Fibroblast of upper back skin (primary cell): ENCODE measurements at regions not wholly inside any gene's neighbourhood (a gene's known extent, or its start where the extent isn't known, plus 50 kb on each side); places are given as distances from the start of the nearest gene placed in this dataset.

ENCODE experiments used
- DNase-seq: peaks from one replicate; pipeline ENCODE4 v3.0.0-alpha.2; 2013

- no peak for DNase-seq
Observed at GRCh38 chr4:59086410-59086809, 1976.2 kb upstream of the IGFBP7 start.

GRCh38 chr4:59091146-59092142 is 1981.3 kb upstream of the IGFBP7 start:
- no peak for DNase-seq

DNA sequence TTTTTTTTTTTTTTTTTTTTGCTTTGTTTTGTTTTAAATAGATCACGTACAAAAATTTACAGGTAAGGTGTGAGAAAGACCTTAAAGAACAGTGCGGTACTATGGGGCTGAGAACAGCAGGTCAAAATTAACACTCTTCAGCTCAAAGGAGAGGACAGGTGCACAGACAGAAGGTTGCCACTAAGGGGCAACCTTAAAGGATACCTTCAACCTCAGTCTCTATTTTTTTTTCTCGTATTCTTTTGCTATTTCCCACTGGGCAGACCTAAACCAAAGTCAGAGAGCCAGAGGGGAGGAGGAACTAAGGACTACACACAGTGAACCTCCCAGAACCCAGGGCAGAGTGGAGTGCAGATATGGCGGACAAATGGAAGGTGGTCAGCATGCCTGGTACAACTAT is 1984.3 kb upstream of the IGFBP7 start:
- no peak for DNase-seq

- no peak for DNase-seq
Observed at GRCh38 chr4:59102311-59102710, 1992.1 kb upstream of the IGFBP7 start.

DNA sequence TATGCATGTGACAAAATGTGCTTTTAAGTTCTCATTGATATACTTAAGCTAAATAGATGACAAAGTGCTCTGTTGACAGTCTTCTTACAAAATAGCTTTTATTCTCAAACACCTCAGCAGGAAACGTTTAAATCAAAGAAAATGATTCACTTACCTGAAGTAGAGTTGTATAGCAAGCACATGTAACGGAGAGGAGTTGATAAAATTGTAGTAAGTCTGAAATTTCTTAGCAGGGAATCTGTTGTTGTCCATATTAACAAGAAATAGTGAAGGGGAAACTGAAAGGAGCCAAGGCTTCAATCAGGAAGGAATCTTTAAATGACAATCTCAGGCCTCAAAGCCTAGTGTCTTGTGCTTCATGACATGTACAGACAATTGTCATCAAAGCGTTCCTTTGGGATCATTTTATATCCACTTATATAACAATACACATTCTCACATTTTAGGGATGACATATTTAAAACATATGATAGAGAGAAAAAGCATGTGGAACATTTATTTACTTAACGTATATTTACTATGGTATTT is 2010.2 kb upstream of the IGFBP7 start:
- DNase-seq = no peak

DNA sequence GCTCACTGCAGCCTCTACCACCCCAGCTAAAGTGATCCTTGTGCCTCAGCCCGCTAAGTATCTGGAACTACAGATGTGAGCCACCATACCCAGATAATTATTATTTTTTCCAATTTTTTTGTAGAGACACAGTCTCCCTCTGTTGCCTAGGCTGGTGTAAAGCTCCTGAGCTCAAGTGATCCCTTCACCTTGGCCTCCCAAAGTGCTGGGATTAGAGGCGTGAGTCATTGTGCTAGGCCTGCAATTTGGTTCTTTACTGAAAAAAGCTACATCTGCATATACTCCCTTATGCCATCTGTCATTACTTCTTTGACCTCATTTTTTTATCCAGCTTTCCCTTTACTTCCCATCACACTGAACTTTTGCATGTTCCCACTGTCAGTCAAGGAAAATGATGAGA is 2012.4 kb upstream of the IGFBP7 start:
- DNase-seq = no peak

DNA sequence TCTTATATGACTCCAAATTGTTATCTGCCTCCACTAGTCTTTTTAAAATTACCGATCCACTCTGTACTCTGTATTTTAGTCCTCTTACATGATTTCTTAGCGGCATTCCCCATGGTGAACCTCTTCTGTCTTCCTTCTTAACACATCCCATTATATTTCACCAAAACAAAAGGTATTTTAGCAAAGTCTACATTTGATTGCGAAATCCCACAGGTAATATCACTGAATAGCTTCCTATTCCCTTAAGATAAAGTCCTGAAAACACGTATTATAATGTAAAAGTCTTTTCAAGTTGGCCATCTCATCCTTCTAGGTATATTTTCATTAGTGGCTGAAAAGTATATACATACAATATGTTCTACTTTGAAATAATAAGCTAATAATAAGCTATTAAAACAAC is 2016.0 kb upstream of the IGFBP7 start:
- no peak for DNase-seq

DNA sequence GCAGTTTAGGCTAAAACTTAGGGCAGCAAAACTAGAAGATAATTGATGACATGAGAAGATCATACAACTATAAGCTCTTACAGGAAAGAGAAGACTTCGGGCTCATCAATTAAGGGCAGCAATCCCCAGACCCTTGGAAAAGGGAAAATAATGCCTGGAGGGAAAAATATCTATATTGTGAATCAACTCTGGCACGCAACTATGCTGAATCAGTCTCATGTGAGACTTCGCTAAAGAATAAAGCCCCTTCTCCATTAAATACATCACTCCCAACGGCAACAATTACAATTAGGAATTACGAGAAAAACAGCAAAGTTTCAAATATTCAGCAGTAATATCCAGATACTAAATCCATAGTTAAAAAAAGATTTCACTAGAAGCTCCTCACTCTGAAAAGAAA is 2016.8 kb upstream of the IGFBP7 start:
- no peak for DNase-seq

- DNase-seq = no peak
Observed at GRCh38 chr4:59127743-59128142, 2017.6 kb upstream of the IGFBP7 start.

DNA sequence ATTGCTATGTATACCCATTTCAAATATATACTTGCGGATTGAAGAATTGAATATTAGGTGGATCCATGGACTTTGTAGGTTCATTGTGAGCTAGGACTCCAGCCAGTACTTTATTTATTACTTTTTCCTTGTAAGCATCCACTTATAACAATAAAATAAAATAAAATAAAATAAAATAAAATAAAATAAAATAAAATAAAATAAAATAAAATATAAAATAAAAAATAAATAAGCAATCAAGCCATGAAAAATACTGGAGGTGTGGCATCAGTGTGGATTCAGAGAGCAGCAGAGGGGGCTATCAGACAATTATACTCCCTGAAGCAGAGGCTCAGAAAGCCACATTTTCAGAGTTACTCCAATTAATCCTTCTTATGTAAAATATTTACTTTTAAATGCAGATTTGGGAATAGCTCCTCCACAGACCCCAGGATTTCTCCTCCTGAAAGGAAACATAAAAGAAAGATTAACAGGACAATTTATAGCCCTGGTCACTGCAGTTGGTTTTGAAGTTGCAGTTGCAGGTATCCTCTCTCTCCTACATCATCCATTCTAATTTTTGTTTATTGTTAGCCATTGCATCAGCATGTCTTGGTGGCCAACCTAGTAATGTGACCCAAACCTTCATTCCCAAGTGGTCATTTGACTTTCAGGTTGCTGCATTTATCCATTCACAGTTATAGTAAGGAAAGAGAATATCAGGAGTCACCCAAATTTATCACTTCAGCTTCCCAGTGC is 2025.2 kb upstream of the IGFBP7 start:
- DNase-seq = no peak

- no peak for DNase-seq
Observed at GRCh38 chr4:59161249-59161648, 2038.9 kb upstream of the ADGRL3 start.

DNA sequence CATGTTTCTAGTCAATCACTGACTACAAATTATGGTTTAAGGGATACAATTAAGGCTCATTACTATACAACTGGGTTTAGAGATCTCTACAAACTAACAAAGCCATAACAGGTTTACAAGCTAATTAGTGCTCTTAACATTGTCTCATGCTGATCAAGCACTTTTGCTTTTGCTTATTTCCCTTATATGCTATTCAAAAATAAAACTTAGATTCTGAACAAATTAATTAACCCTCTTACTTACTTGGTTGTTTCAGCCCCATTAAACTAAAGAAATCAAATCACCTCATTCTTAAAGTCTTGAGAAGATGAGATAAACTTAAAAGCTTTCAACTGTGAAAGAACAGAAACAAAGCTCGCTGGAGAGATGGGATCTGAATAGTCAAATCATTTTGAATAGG is 2024.5 kb upstream of the ADGRL3 start:
- no peak for DNase-seq

GRCh38 chr4:59179372-59179771 is 2020.8 kb upstream of the ADGRL3 start:
- no peak for DNase-seq

GRCh38 chr4:59180161-59180560 is 2020.0 kb upstream of the ADGRL3 start:
- no peak for DNase-seq

DNA sequence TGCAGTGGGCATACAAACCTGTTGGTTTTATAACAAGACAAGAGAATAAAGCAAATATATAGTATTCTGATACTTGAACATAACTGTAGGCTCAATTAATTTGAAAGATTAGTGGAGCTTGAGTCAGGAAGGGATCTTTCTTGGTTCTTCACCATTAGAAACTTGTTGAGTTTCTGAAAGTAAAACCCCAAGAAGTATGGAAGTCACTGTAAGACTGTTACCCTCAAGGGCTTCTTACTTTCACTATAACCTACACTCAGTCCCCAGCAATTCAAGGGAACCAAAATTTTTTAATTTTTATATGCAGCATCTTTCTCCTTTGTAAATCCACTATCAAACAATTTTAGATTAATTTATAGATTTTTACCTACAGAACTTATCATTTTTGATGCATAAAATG is 2019.2 kb upstream of the ADGRL3 start:
- no peak for DNase-seq

DNA sequence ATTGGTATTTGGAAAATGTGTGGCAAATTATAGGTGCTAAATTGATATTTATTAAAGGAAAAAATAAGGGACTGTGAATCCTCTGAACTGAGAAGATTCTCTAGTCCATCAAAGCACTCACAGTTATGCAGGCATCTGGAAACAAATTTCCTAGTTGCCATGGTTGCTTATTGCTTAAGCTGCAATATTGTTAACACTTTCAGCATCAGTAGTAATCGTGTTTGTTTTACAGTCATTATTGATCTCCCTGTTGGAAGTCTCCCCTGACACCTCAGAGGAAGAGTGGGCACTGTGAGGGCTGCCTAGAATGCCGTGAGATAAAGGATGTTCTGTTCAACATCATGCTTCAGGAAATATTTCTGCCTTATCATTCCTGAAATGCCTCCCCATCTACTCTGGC is 2004.3 kb upstream of the ADGRL3 start:
- DNase-seq = no peak

- DNase-seq = peak; percentile 1
Observed at GRCh38 chr4:59200992-59201391, 1999.1 kb upstream of the ADGRL3 start.

DNA sequence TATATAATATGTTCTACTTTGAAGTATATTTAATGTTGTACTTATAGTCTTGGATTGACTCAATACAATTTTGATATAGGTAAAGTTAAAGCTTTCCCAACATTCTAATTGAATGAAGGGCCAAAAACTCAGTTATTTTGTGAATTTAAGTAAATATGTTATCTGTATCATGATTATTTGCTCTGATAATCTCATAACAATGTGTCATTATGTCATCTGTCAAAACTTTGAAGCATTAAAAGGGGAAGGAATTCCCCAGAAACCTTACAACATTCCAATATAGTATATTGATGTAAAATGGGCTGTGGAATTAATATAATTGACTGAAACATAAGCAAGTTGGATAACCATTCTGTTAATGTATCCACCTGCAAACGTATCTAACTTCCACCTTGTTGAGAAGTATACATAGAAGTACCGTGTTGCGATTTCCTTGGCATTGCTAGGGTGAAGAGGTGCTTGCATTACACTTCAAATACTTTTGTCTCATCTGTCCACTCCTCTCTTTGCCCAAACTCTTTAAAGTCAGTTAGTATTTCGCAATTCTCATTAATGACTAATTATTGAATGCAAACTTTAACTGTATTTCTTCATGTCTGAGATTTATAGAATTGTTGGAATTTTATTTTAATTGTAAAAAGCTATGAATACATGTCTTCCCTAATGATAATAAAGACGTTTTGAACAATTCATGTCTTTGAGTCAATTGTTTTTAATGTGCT is 1982.1 kb upstream of the ADGRL3 start:
- no peak for DNase-seq

DNA sequence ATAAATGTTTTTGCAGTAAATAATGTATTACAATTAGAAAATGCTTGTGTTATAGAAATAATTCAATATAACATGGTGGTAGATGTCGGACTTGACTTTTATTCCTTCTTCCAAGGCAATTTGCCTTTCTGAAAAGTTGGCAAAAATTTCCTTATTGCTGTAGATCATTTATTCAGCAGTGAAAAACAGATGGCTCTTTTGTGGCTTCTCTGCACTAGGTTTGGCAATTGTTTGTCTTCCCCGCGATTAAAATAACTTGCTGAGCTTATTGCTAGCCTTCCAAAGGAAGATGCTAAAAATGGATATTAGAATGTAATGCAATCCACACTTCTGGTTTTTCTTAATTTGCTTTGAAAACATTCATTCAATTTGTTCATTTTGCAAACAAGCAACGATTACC is 1977.9 kb upstream of the ADGRL3 start:
- DNase-seq = no peak

DNA sequence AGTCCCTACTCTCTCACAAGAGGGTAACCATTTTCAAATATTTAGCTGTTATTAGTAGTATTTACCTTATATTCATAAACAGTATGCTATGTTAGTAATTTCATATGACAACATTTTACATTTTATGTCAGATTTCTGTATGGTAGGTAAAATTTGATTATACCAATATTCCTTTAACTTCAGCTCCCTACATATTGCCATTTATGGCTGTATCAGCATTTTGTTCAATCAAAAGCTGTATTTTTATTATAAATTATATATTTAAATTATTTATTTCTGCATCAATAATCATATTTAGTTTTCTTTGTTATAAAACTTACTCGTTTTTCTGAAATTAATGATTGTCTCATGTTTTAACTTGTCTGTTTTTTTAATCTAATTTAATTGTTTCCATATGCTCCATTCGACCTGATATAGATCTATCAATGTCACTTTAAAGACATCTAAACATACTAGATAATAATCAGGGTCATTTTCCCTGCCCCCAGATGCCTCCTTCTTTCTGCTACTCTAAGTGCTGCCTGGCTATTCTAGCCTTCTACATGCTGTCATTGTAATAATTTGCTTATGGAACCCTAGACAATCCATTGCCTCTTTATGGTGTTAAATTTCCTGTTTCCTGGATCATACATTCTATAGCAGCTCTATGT is 1976.7 kb upstream of the ADGRL3 start:
- DNase-seq = no peak

DNA sequence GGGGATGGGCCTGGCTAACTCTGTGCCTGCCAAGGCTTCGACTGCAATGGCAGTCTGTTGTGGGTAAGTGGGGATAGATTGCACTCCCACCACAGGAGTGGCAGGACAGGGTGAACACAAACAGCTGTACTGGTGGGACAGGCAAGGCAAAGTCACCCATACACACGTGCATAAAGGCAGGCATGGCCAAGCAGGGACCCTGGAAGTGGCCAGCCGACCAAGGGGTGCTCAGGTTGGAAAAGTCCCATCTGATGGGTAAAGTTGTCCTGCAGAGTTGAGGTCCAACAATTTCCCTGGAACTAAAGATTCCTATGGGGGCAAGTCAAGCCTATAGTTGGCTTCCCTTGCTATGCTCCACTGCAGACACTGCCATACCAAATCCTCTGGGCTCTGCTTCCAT is 1961.9 kb upstream of the ADGRL3 start:
- no peak for DNase-seq

DNA sequence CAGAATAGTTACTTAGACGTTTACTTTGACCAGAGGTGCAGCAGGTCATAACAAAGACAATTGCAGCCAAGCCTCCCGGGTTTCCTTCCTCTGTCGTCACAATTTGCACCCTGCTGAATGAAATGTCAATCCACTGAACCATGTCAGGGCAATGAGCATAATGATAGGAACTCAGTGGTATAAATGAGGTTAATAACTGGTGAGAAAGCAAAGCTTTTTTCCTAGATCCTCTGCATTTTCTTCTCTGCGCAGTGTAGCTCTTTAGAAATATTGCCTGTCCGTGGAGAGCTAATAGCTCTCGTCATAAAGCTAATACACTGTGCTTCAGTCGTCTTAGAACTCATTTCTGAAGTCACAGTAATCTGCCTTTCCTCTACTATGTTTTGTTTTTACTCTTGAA is 1960.1 kb upstream of the ADGRL3 start:
- DNase-seq = no peak

- no peak for DNase-seq
Observed at GRCh38 chr4:59243038-59243437, 1957.1 kb upstream of the ADGRL3 start.
